Endothelial cell of umbilical vein (primary cell): ENCODE measurements at regions not wholly inside any gene's neighbourhood (a gene's known extent, or its start where the extent isn't known, plus 50 kb on each side); places are given as distances from the start of the nearest gene placed in this dataset.

Source experiments
- BruUV-seq: library from RNA; stranded (reverse); fragments of 400-500 nt; replicated peaks from 2 replicates; lab custom pipeline; 2021; lab: Mats Ljungman, UMichigan
- CTCF ChIA-PET: fragments of 300-600, 350-600 bp; sonication (Branson Sonifier 250); formaldehyde crosslinking; loops from one replicate; lab custom pipeline; 2021; ENCODE audit warnings: antibody characterized with exemption, inconsistent platforms; lab: Charles Lee
- POLR2A ChIA-PET: fragments of 300-600, 350-600 bp; sonication (Branson Sonifier 250); formaldehyde crosslinking; loops from one replicate; lab custom pipeline; 2021; ENCODE audit warnings: antibody characterized with exemption, inconsistent platforms; lab: Charles Lee
- DNase-seq: peaks from one replicate; pipeline ENCODE4 v3.0.0-alpha.2; 2011; ENCODE audit warnings: low read depth, low spot score
- FAIRE-seq: peaks from 2 replicates; lab custom pipeline; 2011; peaks lifted over from hg19 to GRCh38; lab: Jason Lieb, UNC
- H2AFZ ChIP-seq: 2 replicates; pipeline ENCODE4 v1.6.0; 2012; ENCODE audit warnings: low read depth, low read length, control low read depth, inconsistent platforms
- H3K27ac ChIP-seq: 2 replicates; pipeline ENCODE4 v1.5.1; 2011; ENCODE audit warnings: low read depth, mild to moderate bottlenecking, control low read depth, low read length, moderate library complexity; ENCODE audit not compliant: insufficient read depth
- H3K27me3 ChIP-seq, 2 experiments: 2 replicates each; pipeline versions ENCODE4 v1.6.0 to v1.6.1; 2011; ENCODE audit warnings: low read length in 2 of 2, mixed read lengths in 1 of 2; ENCODE audit not compliant: control insufficient read depth in 2 of 2, insufficient read depth in 2 of 2
- H3K36me3 ChIP-seq, 2 experiments: 2 replicates in 1 of 2; 3 replicates in 1 of 2; pipeline ENCODE4 v1.5.1; 2011; ENCODE audit warnings: low read length in 2 of 2, mild to moderate bottlenecking in 1 of 2, moderate library complexity in 1 of 2; ENCODE audit not compliant: control insufficient read depth in 2 of 2, insufficient read depth in 2 of 2; ENCODE audit errors: extremely low read depth in 1 of 2
- H3K4me1 ChIP-seq: 3 replicates; pipeline ENCODE4 v1.5.1; 2011; ENCODE audit warnings: mild to moderate bottlenecking, low read length; ENCODE audit not compliant: control insufficient read depth, insufficient read depth; ENCODE audit errors: extremely low read depth
- H3K4me2 ChIP-seq: 2 replicates; pipeline ENCODE4 v1.6.1; 2011; ENCODE audit warnings: low read length, control low read depth, mixed read lengths; ENCODE audit not compliant: insufficient read depth
- H3K4me3 ChIP-seq, 3 experiments: fragments of 200-600 bp in 1 of 3; sonication (generic), shearing (Covaris generic) in 1 of 3; replicated peaks in 1 of 3; 2 replicates each; pipeline ENCODE4 v1.5.1; 2011 to 2016; ENCODE audit warnings: control low read depth in 3 of 3, low read length in 3 of 3, mild to moderate bottlenecking in 2 of 3, inconsistent platforms in 1 of 3, low read depth in 1 of 3, moderate library complexity in 1 of 3; ENCODE audit not compliant: insufficient read depth in 1 of 3
- H3K79me2 ChIP-seq: 2 replicates; pipeline ENCODE4 v1.6.0; 2012; ENCODE audit warnings: low read length, inconsistent platforms; ENCODE audit not compliant: control insufficient read depth, insufficient read depth
- H3K9ac ChIP-seq: replicated peaks from 2 replicates; pipeline ENCODE3; 2011; ENCODE audit warnings: low read length, control low read depth; ENCODE audit not compliant: insufficient read depth; ENCODE audit errors: extremely low read depth
- H3K9me1 ChIP-seq: replicated peaks from 3 replicates; pipeline ENCODE4 v1.6.0; 2011; ENCODE audit warnings: mild to moderate bottlenecking, low read length; ENCODE audit not compliant: control insufficient read depth, insufficient read depth; ENCODE audit errors: extremely low read depth
- H3K9me3 ChIP-seq: replicated peaks from 2 replicates; pipeline ENCODE4 v1.5.1; 2012; ENCODE audit warnings: low read length, inconsistent platforms; ENCODE audit not compliant: control insufficient read depth, insufficient read depth
- H4K20me1 ChIP-seq: replicated peaks from 2 replicates; pipeline ENCODE3; 2011; ENCODE audit warnings: mild to moderate bottlenecking, low read length; ENCODE audit not compliant: control insufficient read depth, insufficient read depth; ENCODE audit errors: extremely low read depth
- CTCF ChIP-seq, 2 donors: IDR thresholded peaks; 1 replicate in 1 of 2; 2 replicates in 1 of 2; pipeline ENCODE4 v1.5.1; 2011; ENCODE audit warnings: low read length in 2 of 2, mild to moderate bottlenecking in 2 of 2, moderate library complexity in 2 of 2, control low read depth in 1 of 2, inconsistent platforms in 1 of 2, low read depth in 1 of 2; ENCODE audit not compliant: insufficient read depth in 1 of 2; ENCODE audit errors: extremely low read depth in 1 of 2
- EZH2 ChIP-seq: IDR thresholded peaks from 2 replicates; pipeline ENCODE4 v1.6.1; 2012; ENCODE audit warnings: borderline replicate concordance, low read depth, mild to moderate bottlenecking, moderate library complexity, low read length, inconsistent platforms; ENCODE audit not compliant: severe bottlenecking
- FOS ChIP-seq: IDR thresholded peaks from 2 replicates; pipeline ENCODE4 v1.6.1; 2011; ENCODE audit warnings: mild to moderate bottlenecking, low read length, moderate library complexity, borderline replicate concordance; ENCODE audit not compliant: insufficient read depth
- GATA2 ChIP-seq: IDR thresholded peaks from 2 replicates; pipeline ENCODE4 v1.7.0; 2011; ENCODE audit warnings: low read depth, mild to moderate bottlenecking, moderate library complexity, mixed read lengths, low read length; ENCODE audit not compliant: insufficient read length, insufficient read depth
- JUN ChIP-seq: IDR thresholded peaks from 2 replicates; pipeline ENCODE4 v1.6.1; 2011; ENCODE audit warnings: borderline replicate concordance, low read depth; ENCODE audit not compliant: insufficient read length, insufficient read depth
- MAX ChIP-seq: IDR thresholded peaks from 2 replicates; pipeline ENCODE4 v1.6.1; 2011; ENCODE audit not compliant: insufficient read depth, insufficient read length
- MYC ChIP-seq: IDR thresholded peaks from one replicate; pipeline ENCODE4 v1.6.1; 2011; ENCODE audit warnings: mild to moderate bottlenecking, low read depth, low read length
- POLR2A ChIP-seq: IDR thresholded peaks from 2 replicates; pipeline ENCODE4 v1.6.1; 2012; ENCODE audit warnings: low read depth, mild to moderate bottlenecking, control low read depth, low read length
- POLR2AphosphoS5 ChIP-seq: IDR thresholded peaks from 2 replicates; pipeline ENCODE4 v1.6.1; 2012; ENCODE audit warnings: low read depth, mild to moderate bottlenecking, control low read depth, low read length, moderate library complexity; ENCODE audit not compliant: insufficient read depth
- dilution Hi-C: fragments of 300-500 bp; cut with MboI; formaldehyde crosslinking; loops from one replicate; pipeline ENCODE4 v1.15.0; 2019; ENCODE audit warnings: low sequenced_read_pairs; ENCODE audit not compliant: extremely low pct_ligation_motif_present
- intact Hi-C: fragments of 100-400 bp; cut with micrococcal nuclease; formaldehyde crosslinking; loops from one replicate; pipeline ENCODE4 v1.10.0; 2022

- FAIRE-seq (no peak), DNase-seq (no peak)
- Histone ChIP-seq H3K27ac (no peak overlapping the region), H3K4me2 (no peak overlapping the region), H3K9me1 (no peaks in the 10 kb centered on the region), H2AFZ (no peak overlapping the region), H3K4me1 (peaks cover 5% of the 10 kb centered on the region), H4K20me1 (no peaks in the 10 kb centered on the region), H3K9ac (no peak overlapping the region), H3K36me3 (no peaks in the 10 kb centered on the region), H3K27me3 (no peaks in the 10 kb centered on the region), H3K9me3 (no peaks in the 10 kb centered on the region), H3K4me3 (no peak overlapping the region), H3K79me2 (no peaks in the 10 kb centered on the region)
- intact Hi-C loops: no loop called here
- dilution Hi-C loops: no loop called here
- TF ChIP-seq MAX (no peak), CTCF (IDR thresholded peaks at IDR 0.05; ENCODE audit: extremely low read depth in 1 of 2, insufficient read depth in 1 of 2, low read depth in 1 of 2, low read length in 2 of 2) (no peak), JUN (no peak)
- ChIA-PET POLR2A (no interaction called here), CTCF (interaction anchor here (0.8 kb wide), 1 partner anchor 40 kb away, joined by 6 read pairs; no protein-coding TSS in a partner anchor)
- no TSS peak for BruUV-seq
Measured at GRCh38 chr6:137759624-137760023, 107.4 kb upstream of the TNFAIP3 start.

- H3K4me3 ChIP-seq: no peak overlapping the region
- dilution Hi-C loops (no loop called here), intact Hi-C loops (no loop called here)
- no peaks in the 10 kb centered on the region for H4K20me1 ChIP-seq
- no peaks in the 10 kb centered on the region for H3K36me3 ChIP-seq
- H3K79me2 ChIP-seq: no peaks in the 10 kb centered on the region
- H3K9me3 ChIP-seq: no peaks in the 10 kb centered on the region
- H3K27ac ChIP-seq: no peak overlapping the region
- no peak for DNase-seq
- ChIA-PET CTCF (interaction anchor here (1.3 to 1.5 kb wide), 2 partner anchors 20 to 53 kb away, joined by 4 to 6 read pairs; no protein-coding TSS in a partner anchor), POLR2A (no interaction called here)
- H2AFZ ChIP-seq: no peak overlapping the region
- H3K4me1 ChIP-seq: peaks cover 10% of the 10 kb centered on the region
- no peak overlapping the region for H3K9ac ChIP-seq
- H3K9me1 ChIP-seq: no peaks in the 10 kb centered on the region
- no peaks in the 10 kb centered on the region for H3K27me3 ChIP-seq
- no TSS peak for BruUV-seq
- FAIRE-seq: no peak
- TF ChIP-seq EZH2 (no peak), FOS (no peak), POLR2A (no peak), CTCF (IDR thresholded peaks at IDR 0.05; ENCODE audit: extremely low read depth in 1 of 2, insufficient read depth in 1 of 2, low read depth in 1 of 2, low read length in 2 of 2) (no peak), MAX (no peak), GATA2 (no peak), MYC (no peak), POLR2AphosphoS5 (no peak), JUN (no peak)
- no peak overlapping the region for H3K4me2 ChIP-seq
Measured at GRCh38 chr6:137761072-137761471, 106.0 kb upstream of the TNFAIP3 start.
